ENCODE measurements at regions not wholly inside any gene's neighbourhood (a gene's known extent, or its start where the extent isn't known, plus 50 kb on each side); places are given as distances from the start of the nearest gene placed in this dataset.
"Not testable (repeated sequence)": the region's sequence is repeated elsewhere in the genome, so short reads cannot be mapped to it uniquely, and the experiment has no call there.

DNA sequence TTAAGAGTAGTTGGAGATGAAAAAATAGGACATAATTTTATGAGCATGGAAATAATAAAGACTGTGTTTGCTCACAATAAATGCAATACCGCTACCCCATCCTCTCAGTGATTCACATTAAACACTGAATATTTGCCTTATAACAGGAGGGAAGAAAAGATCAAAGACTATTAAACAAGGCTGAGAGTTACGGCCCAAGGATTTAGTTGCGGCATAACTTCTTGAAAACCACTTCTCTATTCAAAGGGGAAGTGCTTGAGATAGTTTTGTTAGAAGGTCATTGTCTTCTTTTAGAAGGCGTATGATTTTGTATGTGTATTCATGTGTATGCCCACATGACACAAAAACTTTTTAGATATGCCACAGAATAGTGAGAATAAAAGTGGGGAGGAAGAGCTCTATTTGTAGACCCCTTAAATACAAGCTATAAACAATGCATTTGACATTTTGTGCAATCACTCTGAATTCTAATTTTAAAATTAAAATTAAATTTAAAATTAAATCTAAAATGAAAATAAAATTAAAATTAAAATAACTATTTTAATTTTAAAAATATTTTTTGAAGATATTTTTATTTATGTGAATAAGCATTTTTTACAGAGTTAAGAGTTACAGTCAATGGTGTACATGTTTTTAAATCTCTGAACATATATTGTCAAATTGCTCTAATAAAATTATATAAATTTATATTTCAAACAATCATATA is 986.6 kb upstream of the ADAMTS5 start:
- DNase-seq (ENCODE audit: low read depth in 1 of 2, low spot score in 1 of 2) = no peak

DNA sequence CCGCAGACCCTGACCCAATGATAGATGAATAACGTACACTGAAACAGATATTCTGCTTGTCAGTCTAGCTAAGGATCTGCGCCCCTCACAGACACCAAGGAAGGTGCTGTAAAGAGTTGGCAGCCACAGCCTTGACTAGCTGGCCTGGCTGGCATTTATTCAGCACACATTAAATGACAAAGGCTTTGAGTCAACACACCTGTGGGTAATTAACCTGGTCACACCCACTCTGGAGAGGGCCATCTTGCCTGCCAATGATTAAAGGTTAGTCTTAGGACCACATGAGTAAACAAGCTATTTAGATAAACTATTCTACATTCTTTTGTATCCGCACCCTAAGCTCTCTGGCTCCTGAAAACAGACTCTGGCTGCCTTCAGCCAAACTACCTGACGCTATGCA is 982.2 kb upstream of the ADAMTS5 start:
- not testable (repeated sequence) for DNase-seq (ENCODE audit: low read depth in 1 of 2, low spot score in 1 of 2)

DNA sequence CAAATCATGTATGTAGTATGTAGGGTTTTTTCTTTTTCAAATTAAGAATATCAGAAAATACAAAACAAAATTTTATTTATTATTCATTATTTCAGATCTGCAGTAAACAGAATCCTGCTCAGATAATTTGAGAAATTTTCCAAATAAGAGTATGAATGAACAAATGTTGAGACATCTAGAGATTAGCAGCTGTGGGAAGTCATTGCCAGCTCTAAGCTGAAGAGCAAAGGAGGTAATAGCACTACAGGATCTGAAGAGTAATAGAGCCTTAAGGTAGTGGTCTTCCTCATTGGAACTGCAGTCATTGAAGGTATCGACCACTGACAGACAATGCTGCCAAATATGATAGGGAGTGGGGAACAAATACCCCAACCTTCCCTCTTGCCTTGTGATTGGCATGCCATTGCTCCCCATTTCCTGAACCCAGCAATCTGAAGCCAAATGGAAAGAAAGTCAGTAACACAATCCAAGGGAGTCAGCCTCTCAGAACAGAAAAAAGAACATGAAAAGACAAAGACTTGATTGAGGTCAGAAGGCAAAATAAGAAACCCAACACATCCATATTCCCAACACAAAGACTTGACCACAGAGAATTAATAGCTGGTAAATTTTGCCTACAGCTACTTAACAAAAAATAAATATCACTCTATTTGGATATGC is 963.4 kb upstream of the ADAMTS5 start:
- DNase-seq (ENCODE audit: low read depth in 1 of 2, low spot score in 1 of 2) = not testable (repeated sequence)

DNA sequence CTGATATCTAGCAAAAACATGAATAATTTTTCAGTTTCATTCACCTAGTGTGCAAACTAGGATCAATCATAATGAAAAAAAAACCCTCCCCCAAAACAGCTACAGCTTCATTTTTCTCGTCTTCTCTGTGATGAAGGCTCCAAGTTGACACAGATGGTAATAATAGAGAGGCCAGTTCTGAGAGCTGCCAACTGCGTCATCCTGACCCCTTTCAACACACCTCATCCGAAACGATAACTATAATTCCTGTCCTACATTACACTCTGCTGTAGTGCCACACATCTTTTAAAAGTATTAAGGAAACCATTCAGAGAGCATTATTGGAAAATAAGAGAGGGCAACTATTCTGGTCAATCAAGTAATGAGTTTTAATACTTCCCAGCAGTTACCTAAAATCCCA is 962.3 kb upstream of the ADAMTS5 start:
- DNase-seq (ENCODE audit: low read depth in 1 of 2, low spot score in 1 of 2) = not testable (repeated sequence)

DNA sequence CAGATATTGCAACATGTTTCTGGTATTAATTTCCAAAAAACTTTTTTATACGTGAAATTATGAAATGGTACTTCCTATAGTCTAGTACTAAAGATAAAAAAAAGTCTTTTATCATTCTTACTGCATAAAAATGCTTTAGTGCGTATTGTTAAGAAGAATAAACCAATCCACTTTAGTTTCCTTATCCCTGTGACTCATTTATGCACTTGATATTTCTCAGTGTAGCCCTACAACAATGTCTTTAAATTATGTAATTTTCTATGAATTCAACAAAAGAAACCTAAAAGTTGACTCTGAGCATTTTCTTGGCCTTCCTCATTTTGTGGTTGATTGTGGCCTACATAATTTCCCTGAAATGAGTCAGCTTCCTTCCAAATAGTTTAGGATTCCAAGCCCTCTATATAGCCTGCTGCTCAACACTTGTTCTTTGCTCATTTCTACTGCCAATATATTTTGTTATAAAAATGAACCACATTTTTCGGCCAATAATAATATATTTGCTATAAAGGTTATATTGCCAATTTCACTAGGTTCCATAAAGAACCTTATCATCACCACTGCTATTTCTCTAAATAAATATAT is 961.7 kb upstream of the ADAMTS5 start:
- DNase-seq (ENCODE audit: low read depth in 1 of 2, low spot score in 1 of 2) = not testable (repeated sequence)

DNA sequence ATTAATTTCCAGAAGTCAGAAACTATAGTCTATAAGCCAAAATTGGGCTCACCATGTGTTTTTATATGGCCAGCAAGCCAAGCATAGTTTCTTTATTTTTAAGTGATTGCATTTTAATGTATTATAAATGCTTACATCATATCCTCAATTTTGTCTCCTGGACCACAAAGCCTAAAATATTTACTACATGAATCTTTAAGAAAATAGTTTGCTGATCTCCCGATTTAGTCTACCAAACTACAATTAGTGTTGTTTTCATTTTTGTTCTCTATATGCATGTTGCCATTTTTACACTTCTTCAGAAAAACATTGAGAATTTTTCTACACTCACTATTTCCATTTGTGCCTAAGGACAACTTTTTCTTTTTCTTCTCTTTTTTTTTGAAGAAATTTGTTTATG is 954.5 kb upstream of the ADAMTS5 start:
- DNase-seq (ENCODE audit: low read depth in 1 of 2, low spot score in 1 of 2) = not testable (repeated sequence)

DNA sequence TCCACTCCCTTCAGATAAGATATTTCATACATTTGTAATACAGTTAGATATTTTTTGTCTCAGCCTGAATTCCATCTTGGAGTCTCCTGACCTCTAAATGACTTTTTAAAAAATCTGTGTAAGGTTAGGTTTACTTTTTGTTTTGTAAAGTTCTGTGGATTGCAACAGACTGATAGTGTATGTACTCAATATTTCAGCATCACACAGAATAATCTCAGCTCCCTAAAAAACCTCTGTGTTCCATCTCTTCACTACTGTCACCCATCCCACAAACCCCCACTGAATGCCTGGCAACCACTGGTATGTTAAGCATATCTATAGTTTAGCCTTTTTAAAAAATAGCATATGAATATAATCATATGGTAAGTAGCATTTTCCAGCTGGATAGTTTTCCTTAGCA is 951.1 kb upstream of the ADAMTS5 start:
- DNase-seq (ENCODE audit: low read depth in 1 of 2, low spot score in 1 of 2) = not testable (repeated sequence)

DNA sequence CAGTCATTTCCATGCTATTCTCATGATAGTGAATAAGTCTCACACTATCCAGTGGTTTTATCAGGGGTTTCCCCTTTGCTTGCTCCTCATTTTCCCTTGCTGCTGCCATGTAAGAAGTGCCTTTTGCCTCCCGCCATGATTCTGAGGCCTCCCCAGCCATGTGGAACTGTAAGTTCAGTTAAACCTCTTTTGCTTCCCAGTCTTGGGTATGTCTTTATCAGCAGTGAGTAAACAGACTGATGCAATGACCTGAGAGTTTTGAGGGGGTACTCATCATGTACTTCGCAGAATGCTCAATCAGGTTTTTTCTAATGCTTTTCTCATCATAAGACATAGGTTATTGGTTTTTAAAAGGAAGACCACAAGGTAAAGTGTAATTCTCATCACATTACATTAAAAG is 949.4 kb upstream of the ADAMTS5 start:
- DNase-seq (ENCODE audit: low read depth in 1 of 2, low spot score in 1 of 2) = not testable (repeated sequence)

DNA sequence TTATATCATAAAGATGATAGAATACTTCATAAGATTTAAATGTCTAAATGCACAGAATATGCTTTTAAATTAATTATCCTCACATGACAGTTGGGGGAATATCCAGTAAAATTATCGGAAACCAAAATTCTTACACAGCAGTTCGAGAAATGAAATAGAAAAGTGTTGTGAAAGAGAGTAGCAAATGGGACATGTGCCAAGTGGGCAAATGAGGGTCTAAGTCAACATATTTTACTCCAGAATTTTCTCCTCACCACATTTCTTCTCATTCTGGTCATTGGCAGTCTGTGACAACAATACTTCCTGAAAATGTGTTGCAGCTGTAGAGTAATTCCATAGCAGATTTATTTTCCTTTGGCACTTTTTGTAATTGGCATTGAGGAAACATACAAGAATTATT is 945.2 kb upstream of the ADAMTS5 start:
- not testable (repeated sequence) for DNase-seq (ENCODE audit: low read depth in 1 of 2, low spot score in 1 of 2)

DNA sequence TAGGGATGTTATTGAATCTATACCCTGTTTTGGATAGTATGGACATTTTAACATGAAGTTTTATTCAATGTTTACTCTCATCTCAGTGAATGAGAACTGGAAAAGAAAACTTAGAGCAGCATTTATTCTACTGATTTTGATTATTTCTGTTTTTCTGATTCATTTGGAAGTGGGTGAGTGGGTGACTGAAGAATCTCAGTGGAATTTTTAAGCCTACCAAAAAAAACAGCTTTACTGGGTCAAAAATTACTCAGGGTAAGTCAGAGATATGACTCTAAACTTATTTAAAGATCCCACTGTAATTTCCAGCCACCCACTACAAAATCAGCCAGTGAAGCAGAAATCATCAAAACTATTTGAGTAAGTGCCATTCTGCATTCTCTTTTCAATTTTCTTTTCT is 942.6 kb upstream of the ADAMTS5 start:
- DNase-seq (ENCODE audit: low read depth in 1 of 2, low spot score in 1 of 2) = not testable (repeated sequence)

DNA sequence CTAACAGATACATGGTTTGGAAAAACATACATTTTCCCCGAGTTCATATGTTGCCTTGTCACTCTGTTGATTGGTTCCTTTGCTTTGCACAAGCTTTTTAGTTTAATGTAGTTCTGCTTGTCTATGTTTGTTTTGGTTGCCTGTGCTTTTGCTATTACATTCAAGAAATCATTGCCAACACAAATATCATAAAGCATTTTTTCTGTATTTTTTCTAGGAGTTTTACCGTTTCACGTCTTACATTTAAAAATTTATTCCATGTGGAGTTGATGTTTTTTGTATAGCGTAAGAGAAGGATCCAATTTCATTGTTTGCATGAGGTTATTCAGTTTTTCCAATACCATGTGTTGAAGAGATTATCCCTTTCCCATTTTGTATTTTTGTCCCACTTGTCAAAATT is 941.9 kb upstream of the ADAMTS5 start:
- not testable (repeated sequence) for DNase-seq (ENCODE audit: low read depth in 1 of 2, low spot score in 1 of 2)

DNA sequence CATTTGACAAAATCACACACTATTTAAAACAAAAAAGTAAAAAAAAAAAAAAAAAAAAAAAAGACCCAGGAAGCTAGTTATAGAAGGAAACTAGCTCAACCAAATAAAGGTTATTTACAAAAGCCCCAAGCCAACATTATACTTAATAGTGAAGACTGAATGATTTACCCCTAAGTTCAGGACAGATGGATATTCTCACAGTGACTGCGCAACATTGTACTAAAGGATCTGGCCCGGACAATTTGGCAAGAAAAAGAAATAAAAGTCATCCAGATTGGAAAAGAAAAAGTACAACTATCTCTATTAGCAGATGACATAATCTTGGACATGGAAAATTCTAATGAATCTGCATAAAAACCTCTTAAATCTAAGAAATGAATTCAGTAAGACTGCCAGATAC is 936.0 kb upstream of the ADAMTS5 start:
- DNase-seq (ENCODE audit: low read depth in 1 of 2, low spot score in 1 of 2) = not testable (repeated sequence)

DNA sequence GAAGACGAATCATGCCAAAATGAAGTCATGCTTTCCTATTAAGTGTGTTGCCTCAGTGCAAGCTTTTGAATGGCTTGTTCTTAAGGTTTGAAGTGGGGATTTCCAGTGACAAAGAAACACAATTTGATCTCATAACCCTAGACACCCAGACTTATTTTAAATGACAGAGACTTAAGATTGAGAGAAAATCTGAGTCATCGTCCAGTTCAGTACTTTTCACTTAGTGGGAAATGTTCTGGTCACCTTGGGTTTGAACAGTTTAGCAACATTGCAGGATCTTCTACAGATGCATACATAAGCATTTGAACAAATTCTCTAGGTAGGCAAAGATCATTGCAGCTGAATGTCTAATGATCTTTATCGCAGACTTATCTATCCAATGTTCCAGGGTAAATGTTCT is 926.7 kb upstream of the ADAMTS5 start:
- DNase-seq (ENCODE audit: low read depth in 1 of 2, low spot score in 1 of 2) = not testable (repeated sequence)

DNA sequence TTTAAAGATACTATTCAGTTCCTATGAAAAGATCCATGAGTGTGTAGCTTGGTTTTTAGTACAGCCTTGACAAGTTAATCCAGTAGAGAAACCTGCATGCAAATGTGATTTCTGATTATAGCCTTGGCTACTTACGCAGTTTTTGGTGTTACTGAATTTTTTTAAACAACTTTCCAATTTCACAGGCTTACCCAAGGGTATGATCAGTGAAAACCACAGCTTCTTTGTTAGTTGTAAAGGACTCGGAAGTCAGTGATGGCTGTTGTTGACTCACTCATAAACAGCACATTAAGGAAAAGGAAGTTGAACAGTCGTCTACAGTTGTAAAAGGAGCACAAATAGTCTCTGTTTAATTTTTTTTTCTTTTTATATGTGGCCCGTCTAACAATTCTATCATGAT is 924.6 kb upstream of the ADAMTS5 start:
- DNase-seq (ENCODE audit: low read depth in 1 of 2, low spot score in 1 of 2) = not testable (repeated sequence)

DNA sequence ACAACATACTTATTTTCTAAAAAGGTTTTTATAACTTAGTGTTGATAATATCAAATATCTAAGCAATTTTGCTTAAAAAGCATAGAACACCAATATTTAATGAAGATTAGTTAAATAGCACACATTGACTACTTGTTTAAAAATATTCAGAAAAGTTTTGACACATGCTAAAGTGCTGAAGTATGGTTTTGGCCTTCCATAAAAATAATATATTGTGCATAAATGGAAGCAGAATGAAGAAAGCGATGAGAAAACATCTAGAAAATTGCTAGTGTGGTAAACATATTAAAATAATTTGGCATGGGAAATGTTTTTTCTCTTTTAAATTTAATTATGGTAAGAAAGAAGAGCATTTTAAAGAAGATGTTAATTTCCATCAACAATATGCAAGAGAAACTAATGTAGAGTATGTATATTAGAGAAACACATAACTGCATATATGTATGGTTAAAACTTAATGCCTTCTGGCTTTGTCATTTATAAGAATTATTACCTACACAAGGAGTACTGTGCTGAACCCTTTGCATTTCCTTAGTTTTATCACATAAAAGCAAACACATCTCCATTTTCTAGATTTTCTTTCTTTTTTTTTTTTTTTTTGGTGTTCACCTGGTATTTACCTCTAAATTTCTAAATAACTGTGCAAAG is 921.0 kb upstream of the ADAMTS5 start:
- DNase-seq (ENCODE audit: low read depth in 1 of 2, low spot score in 1 of 2) = not testable (repeated sequence)

DNA sequence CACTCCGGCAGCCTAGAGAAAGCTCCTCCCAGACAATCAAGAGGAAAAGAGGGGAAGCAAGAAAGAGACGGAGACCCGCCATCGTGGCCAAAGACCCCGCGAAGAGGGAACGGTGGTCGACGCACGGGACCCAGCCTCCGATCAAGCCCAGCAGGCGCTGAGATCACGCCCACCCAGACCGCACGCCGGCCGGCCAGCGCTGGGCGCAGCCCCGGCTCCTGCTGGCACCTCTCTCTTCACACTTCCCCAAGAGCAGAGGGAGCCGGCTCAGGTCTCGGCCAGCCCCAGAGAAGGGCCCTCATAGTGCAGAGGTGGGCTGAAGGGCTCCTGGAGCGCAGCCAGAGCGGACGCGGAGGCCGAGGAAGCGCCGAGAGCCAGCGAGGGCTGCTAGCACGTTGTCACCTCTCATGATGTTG is 918.4 kb upstream of the ADAMTS5 start:
- DNase-seq (ENCODE audit: low read depth in 1 of 2, low spot score in 1 of 2) = no peak

DNA sequence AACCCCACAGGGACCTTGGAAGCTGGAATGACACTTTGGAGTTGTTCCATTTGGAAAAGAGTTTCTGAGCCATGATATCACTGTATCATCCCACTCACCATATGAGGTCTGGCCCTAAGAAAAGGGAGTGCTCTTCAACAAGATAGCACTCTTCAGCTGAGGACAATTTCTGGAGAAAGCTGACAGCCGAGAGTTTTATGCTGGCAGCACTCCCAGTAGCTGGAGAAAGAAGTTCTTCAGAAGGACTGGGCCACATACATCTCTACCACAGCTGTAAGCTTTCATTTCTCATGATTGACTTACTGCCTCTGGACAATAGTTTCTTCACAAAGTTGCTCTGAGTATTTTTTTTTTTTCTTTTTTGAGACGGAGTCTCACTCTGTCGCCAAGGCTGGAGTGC is 914.4 kb upstream of the ADAMTS5 start:
- not testable (repeated sequence) for DNase-seq (ENCODE audit: low read depth in 1 of 2, low spot score in 1 of 2)

DNA sequence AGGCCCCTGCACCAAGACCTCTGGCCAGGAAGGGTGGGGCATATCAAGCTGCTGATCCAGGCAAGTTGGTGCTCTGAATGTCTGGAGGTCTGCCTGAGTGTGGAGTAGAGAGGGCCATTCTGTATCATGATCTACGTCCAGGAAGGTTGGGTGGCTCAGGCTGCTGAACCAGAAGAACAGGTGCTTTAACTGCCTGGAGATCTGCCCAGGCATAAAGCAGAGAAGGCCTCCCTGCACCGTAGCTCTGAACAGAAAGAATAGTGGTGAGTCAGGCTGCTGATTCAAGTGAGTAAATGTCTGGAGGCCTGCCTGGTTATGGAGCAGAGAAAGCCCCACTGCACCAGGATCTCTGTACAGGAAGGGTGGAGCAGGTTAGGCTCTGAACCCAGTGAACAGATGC is 905.5 kb upstream of the ADAMTS5 start:
- not testable (repeated sequence) for DNase-seq (ENCODE audit: low read depth in 1 of 2, low spot score in 1 of 2)

DNA sequence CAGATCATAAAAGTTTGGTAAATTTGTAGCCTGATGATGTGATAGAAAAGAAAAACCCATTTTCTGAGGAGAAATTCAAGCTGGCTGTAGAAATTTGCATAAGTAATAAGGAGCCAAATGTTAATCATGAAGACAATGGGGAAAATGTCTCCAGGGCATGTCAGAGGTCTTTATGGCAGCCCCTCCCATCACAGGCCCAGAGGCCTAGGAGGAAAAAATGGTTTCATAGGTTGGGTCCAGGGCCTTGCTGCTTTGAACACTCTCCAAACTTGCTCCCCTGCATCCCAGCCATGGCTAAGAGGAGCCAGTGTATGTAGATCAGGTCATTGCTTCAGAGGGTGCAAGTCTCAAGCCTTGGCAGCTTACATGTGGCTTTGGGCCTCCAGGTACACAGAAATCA is 903.9 kb upstream of the ADAMTS5 start:
- DNase-seq (ENCODE audit: low read depth in 1 of 2, low spot score in 1 of 2) = not testable (repeated sequence)

DNA sequence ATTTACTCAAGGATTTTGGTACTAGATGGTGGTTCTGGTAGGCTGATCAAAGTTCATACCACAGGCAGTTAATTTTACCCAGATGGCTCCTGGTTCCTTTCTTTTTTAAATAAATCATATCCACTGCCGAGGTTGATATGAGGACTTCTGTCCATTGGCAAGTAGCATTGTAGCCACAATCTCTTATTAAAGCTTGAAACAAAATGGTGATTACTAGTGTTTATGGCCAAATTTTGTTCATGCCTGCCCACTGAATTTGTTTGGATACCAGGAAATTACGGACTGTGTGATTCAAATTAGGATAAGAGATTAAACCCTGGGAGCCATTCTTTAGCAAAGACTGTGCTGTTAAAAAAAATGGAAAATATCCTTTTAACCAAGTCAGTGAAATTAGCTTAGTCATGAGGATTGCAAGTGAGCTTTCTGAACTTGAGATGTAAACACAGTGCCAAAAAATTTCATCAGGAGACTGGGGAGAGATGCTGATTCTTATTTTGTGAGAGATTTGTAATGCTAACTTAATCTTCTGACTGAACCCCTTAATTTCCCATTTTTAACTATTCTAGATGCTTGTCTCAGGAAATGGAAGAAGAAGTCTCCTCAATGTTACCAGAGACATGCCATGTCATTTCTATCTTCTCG is 893.5 kb upstream of the ADAMTS5 start:
- not testable (repeated sequence) for DNase-seq (ENCODE audit: low read depth in 1 of 2, low spot score in 1 of 2)

DNA sequence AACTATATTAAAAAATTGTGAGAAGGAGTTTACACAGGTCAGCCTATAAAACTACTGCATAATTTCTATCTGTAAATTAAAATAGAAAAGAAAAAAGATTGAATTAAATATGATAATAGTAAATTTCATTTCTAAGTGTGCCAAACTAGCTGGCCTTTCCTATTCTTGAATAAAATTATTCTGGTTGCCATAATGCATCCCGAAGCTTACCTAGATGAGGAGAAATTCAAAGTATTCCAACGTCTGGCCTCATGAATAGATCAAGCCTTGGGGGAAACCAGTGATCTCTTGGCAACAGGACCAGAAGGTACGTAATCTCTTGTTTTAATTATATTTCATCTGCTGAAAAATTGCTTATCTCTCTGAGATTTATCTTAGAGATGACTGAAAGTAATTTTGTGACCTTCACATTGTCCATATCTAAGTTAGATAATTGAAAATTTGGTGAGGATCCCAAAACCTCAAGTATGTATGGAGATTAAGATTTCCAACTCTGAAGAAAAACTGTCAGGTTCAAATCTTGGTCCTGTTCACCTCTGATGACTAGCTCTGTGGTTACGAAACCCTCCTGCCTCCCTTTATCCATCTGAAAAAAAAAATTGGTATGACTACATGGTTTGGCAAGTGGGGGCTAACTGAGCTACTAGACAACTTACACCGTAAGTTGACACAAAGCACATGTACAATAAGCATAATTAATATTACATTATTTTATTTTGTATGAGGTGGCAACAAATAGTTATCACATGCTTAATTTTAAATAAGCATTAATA is 891.4 kb upstream of the ADAMTS5 start:
- DNase-seq (ENCODE audit: low read depth in 1 of 2, low spot score in 1 of 2) = not testable (repeated sequence)
